Suprapubic skin (tissue), 3 donors: ENCODE measurements at regions not wholly inside any gene's neighbourhood (a gene's known extent, or its start where the extent isn't known, plus 50 kb on each side); places are given as distances from the start of the nearest gene placed in this dataset.

Experiments used
- EP300 ChIP-seq: sonication (generic); formaldehyde crosslinking; IDR thresholded peaks from one replicate; pipeline ENCODE4 v1.6.1; 2017; ENCODE audit warnings: antibody characterized with exemption
- POLR2A ChIP-seq, 2 donors: fragments of 450-650 bp; IDR thresholded peaks; one replicate each; pipeline ENCODE4 v1.6.1; 2017; ENCODE audit warnings: antibody characterized with exemption in 2 of 2, mild to moderate bottlenecking in 2 of 2, moderate library complexity in 2 of 2
- TF ChIP-seq, protein P1 (sequence below), 2 donors: fragments of 200-600 bp in 1 of 2; fragments of 450-650 bp in 1 of 2; sonication (generic) in 1 of 2; IDR thresholded peaks; one replicate each; pipeline ENCODE4 v1.5.1; 2016 to 2019; ENCODE audit warnings: antibody characterized with exemption in 2 of 2, mild to moderate bottlenecking in 1 of 2, moderate library complexity in 1 of 2

DNA sequence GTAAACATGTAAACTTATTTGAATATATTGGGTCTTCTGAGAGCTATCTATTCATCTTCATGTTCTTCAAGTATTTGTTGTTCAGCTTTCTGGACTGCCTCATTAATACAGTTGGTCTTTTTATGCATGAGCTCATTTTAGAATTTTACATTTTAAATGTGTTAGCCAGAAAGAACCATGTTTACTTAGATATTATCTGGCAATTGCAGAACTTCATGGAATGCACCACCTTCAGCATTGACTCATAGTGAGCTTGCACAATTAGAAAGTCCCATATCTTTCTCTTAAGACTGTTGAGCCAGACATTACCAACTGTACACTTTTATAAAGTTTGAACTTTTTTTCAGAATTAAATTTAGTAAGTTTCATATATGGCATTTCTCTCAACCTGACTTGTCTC is 536.7 kb downstream of the RIT2 start:
- TF ChIP-seq, protein P1, sequence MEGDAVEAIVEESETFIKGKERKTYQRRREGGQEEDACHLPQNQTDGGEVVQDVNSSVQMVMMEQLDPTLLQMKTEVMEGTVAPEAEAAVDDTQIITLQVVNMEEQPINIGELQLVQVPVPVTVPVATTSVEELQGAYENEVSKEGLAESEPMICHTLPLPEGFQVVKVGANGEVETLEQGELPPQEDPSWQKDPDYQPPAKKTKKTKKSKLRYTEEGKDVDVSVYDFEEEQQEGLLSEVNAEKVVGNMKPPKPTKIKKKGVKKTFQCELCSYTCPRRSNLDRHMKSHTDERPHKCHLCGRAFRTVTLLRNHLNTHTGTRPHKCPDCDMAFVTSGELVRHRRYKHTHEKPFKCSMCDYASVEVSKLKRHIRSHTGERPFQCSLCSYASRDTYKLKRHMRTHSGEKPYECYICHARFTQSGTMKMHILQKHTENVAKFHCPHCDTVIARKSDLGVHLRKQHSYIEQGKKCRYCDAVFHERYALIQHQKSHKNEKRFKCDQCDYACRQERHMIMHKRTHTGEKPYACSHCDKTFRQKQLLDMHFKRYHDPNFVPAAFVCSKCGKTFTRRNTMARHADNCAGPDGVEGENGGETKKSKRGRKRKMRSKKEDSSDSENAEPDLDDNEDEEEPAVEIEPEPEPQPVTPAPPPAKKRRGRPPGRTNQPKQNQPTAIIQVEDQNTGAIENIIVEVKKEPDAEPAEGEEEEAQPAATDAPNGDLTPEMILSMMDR (IDR thresholded peaks at IDR 0.05), result no peak
- TF ChIP-seq POLR2A (IDR thresholded peaks at IDR 0.05) (no peak), EP300 (no peak)
